GM18511 (cell line): ENCODE measurements at regions not wholly inside any gene's neighbourhood (a gene's known extent, or its start where the extent isn't known, plus 50 kb on each side); places are given as distances from the start of the nearest gene placed in this dataset.
A peak's percentile ranks its signal among the peaks of the same experiment; 100 is the strongest.

ENCODE experiments used
- ATAC-seq: cut with Tn5 transposase; IDR thresholded peaks from one replicate; pipeline ENCODE4 v1.9.1; 2021; ENCODE audit warnings: mild to moderate bottlenecking, moderate library complexity; ENCODE audit not compliant: unreplicated experiment

DNA sequence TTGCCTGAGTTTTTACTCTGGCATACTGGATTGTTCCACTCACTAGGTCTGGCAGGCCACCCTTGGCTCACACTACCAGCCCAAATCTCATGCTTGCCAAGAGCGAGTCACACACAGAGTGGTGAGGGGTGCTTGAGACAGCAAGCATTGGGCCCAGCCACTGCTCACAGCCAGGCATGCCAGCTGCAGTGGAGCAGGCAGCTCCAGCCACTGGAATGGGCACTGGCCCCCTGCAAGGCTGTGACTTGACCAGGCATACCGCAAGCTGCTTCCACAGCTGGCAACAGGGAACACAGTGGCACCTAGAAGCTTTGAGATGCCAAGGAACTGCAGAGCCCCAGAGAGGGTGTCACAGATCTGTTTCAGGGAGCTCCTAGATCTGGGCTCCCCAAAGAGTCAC lies 488.5 kb downstream of the LRFN5 start:
- no peak for ATAC-seq

DNA sequence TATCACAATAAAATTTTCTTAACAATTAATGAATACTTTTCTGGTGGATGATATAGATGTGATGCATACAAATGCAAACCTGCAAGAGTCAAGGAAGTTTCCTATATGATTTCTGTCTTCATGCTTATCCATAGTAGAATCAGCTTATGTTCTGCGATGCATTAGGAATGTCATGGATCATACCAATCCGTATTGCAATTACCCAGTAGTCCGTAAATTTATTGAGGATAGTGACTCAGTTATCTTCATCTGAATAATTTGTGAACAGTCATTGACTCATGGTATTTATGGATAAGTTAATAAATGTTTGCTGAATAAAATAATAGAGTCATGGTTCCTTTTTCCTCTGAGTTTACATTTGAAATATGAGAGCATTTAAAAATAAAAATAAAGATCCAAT lies 483.4 kb downstream of the LRFN5 start:
- ATAC-seq: no peak

DNA sequence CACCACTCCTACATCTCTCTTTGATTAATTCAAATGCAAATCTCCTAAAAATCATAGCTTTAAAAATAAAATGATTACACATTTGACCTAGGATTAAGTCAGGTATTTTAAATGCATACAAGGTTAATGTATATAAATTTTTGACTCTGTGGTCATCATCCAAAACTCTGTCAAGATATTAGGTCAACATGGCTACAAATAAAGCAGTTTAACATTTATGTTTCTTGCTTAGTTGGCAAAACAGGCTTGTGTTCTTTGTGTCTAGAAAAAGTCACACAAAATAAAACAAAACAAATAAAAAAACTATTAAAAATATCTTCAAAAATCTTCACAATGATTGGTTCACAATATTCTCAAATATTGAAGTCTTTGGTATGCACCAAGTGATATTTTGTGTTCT lies 473.2 kb downstream of the LRFN5 start:
- ATAC-seq: no peak

DNA sequence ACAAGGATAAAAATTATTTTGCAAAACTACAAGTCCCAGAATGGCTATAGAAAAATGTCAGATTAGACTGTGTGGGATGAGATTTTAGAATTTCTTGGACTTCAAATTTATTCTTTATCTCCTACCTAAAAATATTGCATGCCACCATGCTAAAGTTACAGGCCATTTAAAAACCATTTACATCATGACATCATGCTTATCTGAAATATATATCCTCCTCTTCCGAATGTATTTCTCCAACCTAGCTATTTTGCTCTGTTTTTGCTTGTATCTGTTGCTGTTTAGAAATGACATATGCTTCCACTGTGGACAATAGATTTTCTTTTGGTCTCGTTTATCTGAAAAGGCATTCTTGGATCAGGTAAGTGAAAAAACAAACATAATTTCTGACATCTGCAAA lies 471.7 kb downstream of the LRFN5 start:
- ATAC-seq: no peak

DNA sequence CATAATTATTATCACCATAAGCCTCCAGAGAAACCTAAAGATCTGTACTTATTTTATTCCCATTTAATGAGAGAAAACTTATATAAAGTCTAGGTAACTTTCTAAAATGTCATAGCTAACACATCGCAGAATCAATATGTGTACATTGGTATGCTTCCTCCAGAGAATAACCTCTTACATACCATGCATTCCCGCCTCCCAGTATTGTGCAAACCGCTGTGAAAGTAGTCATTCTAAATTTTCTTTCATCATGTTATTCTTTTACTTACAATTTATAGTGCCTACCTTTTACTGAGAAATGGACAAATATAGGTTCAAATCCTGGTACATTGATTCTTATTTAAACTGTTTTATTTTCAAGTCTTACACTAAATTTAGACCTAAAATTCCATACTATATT lies 463.4 kb downstream of the LRFN5 start:
- ATAC-seq: no peak

DNA sequence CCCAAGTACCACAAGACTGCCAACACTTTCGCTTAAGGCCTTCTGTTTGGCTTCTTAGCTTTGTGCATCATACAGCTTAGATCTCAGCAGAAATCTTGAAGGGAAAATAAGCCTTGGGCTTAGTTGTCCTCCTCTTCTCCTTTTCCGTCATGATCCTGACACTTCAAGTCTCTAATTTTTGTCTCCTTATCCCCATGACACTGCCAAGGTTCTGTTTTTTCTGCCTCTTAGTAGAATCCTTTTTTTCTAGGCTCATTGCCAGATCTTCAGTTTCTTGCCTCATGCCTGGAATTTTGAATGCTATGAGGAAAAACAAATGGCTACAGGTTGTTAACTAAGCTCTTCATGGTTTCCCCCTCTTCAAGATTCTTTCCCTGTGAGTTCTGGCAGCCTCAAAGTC lies 450.4 kb downstream of the LRFN5 start:
- ATAC-seq: no peak

DNA sequence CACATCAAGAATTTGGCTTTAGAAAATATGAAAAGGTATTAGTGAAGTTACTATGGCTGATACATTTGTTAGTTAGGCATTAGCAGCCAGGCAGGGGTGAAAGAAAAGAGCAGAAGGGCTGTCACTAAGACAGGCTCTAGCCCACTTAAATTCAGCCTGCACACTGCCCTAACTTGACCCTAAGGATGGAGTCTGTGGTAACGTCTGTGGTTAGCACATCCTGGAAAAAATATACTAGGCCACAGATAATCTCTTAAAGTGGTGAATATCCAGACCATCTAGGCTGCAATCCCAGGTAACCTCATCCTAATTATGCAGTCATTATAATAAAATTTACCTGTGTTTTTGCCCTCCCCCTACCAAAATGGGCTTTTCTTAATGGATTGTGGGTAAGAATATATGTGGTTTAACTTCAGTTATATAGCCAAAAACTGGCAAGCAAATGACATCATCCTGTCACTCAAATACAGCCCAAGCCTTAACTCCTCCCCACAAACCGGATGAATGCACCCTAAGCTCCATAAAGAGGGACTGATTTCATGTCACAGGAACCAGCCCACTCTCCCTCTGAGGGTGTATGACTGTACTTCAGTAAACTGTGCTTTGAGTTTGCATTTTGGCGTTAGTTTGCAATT lies 440.9 kb downstream of the LRFN5 start:
- ATAC-seq: no peak

DNA sequence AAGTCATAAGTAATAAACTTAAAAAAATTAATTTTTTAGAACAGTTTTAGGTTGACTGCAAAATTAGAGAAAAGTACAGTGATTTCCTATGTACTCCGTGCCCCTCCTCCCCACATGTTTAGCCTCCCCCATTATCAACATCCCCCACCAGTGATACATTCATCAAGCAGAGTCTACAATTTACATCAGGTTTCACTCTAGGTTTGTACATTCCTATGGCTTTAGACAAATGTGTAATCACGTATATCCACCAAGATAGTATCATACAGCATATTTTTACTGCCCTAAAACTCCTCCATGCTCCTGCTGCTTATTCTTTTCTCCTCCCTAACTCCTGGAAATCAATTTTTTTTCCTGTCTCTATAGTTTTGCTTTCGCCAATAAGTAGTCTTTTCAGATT lies 438.7 kb downstream of the LRFN5 start:
- ATAC-seq: no peak

DNA sequence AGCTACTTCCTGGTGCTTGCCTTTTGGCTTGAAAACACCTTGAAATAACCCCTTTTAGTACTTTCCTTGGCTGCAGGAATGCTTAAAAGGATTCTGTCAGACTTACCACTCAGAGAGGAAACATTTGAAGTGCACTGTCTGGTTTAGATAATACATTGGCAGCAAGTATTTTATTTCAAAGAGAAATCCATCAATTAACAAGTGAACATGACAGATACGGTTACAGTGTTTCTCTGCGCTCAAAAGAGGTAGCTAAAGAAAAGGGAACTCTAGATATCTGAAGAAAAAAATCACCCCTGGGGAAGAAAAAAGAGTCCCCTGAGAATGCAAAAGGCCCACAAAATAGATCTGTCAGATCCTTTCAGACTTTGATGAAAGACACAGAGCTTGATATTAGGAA lies 421.9 kb downstream of the LRFN5 start:
- ATAC-seq: peak; percentile 26

DNA sequence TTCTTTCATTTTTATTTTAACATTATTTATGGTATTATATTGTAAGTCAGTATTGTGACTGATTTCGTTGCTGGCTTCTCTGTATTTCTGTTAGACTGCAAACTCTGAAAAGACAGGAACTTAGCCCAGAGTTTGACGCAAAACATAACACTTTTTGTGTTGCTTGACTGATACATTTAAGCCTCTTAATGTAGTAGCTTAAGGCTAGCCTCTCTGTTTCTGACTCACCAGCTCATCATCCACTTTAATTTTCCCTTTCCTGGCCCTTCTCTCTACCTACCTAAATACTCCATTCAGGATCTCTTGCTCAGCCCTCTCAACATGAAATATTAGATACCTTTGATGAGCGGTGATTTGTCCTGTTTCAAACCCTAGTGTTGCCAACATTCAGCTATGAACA lies 420.6 kb downstream of the LRFN5 start:
- ATAC-seq: no peak

DNA sequence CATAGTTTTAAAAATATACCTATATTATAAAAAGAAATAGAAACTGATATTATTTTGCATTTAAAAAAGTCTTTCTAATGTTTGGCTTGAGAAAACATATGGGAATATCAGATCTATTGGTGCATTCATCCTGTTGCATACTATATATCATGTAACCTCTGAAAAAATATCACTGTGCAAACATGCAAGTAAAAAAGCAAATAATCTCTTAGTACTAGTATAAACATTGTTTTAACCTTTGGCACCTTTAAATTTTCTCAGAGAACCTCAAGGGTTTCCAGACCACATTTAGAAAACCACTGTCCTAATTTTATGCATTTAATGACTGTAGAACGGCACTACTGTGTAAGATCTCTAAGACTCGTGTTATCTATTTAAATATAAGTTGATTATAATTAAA lies 416.8 kb downstream of the LRFN5 start:
- ATAC-seq: no peak

DNA sequence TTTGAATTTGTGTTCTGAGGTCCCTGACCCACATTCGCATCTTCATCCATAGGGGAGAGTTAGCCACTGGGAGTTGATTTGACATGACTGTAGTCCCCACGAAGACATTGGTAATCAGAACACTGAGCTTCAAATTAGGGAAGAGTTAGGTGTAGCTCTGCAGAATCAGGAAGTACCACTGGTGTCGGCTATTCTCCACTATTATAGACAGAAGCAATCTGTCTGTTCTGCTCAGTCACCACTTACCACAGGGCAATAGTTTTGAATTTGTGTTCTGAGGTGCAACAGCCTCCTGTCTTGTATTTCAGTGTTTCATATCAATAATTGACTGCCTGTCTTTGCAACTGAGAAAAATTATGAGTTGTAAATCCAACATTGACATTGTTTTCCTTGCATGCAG lies 407.6 kb downstream of the LRFN5 start:
- no peak for ATAC-seq

DNA sequence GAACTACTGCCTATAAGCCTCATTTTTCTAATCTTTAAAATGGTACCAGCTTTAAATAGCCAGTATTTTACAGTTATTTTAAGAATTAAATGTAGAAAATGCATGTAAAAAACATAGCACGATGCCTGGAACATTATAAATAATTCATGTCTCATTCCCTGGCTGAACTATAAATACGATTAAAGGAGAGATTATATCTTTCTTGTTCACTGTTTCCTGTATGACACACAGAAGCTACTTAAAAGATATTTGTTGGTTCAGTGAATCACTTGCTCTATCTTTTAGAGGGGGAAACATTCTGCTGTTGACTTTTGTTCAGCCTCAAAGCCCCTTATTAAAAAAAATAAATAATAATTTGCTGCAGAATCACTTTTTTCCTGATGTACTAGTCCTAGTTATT lies 406.9 kb downstream of the LRFN5 start:
- no peak for ATAC-seq

DNA sequence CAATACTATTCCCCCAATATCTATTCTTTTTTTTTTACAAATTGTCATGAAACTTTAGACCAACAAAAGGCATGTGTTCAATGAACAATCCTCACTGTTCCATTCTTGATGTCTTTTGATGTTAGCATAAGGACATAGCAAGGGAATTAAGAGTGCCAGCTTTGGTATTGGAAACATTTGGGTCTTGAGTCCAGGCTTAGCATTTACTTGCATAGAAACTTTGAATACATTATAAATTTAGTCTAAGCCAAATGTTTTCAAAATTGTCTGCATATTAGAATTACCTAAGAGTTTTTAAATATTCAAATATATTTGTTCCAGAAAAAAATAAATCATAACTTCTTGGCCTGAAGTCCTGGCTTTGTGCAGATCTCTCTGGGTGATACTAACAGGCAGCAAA lies 406.5 kb downstream of the LRFN5 start:
- ATAC-seq: no peak

DNA sequence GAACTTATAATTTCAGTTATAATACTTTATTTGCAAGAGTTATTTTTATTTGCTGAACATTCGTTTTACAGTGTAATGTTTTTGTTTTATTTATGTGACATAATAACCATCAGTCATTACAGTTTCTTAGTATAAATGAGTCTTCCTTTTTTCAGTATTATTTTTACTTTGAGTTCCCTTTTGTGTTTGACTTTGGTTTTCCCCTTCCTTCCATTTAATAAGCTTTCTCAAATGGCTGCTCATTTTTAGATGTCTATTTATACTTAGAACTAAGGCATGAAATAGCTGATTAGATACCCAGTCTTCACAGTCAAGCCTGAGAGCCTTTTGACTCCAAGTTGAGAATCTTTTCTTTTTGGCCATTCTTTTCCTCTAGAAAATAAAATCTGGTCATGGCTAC lies 404.5 kb downstream of the LRFN5 start:
- no peak for ATAC-seq

DNA sequence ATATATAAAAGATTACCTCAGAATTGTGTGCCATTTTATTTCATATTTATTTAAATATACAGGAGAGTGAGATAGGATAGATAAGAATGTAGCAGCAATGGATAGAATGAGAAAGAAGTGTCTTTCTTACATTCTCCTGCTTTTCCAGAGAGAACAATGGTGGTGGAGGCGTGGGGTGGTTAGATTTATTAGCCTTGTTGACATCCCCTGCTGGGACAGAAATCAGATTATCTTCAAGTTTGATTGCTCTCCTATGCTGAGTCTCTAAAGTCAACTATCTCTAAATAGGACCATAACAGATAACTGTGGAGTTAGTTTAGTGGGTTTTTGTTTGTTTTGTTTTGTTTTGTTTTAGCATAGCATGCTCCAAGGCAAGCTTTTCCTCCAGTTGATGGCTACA lies 397.6 kb downstream of the LRFN5 start:
- no peak for ATAC-seq

DNA sequence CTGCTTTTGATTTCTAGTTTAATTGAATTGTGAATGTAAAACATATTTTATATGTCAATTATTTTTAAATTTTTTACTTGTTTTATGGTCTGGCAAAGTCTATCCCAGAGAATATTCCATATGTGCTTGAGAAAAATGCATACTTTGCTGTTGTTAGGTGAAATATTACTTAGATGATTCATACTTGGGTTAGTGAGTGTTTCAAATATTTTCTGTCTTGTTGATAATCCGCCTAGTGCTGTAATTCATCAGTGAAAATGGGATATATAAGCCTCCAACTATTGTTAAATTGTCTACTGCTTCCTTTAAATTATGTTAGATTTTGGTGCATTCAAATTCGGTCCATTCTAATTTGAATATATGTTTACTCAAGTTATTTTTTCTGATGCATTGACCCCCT lies 395.5 kb downstream of the LRFN5 start:
- ATAC-seq: no peak

DNA sequence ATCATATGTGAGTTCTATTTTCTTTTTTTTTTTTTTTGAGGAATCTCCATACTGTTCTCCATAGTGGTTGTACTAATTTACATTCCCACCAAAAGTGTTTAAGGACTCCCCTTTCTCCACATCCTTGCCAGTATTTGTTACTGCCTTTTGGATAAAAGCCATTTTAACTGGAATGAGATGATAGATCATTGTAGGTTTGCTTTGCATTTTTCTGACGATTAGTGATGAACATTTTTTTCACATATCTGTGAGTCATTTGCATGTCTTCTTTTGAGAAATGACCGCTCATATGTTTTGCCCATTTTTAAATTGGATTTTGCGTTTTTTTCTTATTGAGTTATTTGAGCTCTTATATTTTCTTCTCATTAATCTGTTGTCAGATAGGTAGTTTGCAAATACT lies 394.8 kb downstream of the LRFN5 start:
- ATAC-seq: no peak

DNA sequence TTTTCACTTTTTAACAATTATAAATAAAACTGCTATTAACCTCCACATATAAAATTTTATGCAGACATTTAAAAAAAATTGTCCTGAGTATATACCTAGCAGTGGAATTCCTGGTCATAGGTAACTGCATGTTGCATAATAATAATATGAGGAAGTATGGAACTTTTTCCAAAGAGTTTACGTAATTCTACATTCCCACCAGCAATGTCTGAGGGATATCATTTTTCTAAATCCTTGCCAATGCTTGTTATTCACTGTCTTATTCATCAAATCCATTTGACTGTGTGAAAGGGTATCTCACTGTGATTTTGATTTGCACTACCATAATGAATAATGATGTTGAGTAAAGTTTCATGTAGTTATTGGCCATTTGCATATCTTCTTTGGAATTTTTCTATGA lies 393.8 kb downstream of the LRFN5 start:
- no peak for ATAC-seq

DNA sequence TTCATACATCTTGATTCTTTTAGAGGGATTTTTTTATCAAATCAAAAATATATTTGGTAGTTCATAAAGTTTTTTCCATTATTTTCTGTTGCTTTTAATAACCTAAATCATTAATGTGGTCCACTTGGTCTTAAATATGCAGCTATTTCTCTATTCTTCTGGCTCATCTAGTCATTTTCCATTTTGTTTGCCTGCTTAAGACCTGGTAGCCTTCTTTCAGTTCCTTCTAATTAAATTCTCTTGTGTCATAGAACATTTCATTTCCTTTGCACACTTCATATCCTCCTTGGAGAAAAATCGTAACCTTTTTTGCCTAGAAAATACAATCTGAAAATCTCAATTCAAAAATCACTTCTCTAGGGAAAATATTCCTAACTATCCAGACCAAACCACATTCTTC lies 387.0 kb downstream of the LRFN5 start:
- ATAC-seq: no peak

DNA sequence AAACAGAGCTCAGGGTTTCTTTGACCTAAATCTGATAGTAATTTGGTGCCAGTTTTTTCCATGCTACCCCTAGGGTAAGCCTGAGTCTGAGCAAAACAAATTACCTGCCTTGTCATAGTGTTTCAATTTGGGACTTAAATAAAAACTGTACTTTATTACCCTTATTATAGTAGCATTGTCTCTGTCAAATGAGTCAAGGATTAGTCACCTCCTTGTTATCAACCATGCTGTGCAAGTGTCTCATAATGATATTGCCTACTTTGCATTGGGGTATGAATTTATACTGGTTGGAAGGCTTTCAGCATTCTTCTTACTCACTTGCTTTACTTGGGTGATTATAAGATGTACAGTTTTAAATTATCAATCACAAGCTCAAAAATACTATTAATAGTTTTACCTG lies 380.0 kb downstream of the LRFN5 start:
- no peak for ATAC-seq

DNA sequence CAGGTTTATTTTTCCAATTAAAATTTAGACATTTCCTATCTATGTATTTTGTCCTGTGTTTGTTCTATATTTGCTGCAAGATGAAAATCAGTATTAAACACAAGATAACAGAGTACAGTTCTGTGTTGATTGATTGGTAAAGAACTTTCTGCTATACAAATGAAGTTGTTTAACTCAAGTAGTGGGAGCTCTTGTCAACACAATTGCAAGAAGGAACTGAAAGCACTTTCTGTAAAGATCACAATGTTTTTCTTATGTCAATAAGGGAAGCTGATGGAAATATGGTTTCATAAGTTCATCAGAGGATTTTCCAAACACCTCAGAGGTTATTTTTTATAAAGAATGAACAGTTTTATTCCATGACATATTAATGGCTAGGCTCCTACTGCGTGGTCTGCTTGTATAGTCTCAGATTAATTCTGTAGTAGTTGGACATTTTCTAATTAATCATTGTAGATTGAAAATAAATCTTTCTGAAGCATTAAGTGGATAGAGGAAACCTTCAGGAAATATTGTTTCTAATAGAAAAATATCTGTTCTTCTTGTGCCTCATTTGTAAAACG lies 379.5 kb downstream of the LRFN5 start:
- no peak for ATAC-seq

DNA sequence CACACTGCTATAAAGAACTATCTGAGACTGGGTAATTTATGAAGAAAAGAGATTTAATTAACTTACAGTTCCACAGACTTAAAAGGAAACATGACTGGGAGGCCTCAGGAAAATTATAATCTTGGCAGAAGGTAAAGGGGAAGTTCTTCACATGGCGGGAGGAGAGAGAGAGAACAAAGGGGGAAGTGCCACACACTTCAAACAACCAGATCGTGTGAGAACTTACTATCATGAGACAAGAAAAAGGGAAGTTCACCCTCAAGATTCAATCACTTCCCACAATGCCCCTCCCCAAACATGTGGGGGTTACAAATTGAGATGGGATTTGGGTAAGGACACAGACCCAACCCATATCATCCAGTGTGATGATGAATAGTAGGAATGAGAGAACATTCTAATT lies 366.5 kb downstream of the LRFN5 start:
- ATAC-seq: no peak
